ENCODE measurements at regions not wholly inside any gene's neighbourhood (a gene's known extent, or its start where the extent isn't known, plus 50 kb on each side); places are given as distances from the start of the nearest gene placed in this dataset.

DNA sequence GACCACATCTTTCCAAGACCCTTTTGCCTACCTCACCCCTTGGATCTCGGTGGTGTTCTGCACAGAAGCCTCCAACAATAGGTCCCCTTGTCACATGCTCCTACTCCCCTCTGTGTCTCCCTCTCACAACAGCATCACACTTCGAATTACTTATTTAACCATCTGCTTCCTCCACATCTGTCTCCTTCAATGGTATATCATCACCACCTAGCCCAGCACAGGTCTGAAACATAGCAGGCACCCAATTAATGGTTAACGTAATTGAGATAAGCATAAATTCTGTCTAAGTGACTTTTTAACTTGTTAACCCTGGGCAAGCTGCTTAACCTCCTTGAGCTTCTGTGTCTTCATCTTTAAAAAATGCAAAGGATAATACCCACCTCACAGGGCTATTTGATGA is 100.3 kb upstream of the BARHL2 start:
- TF ChIP-seq YY1 (IDR thresholded peaks at IDR 0.05; ENCODE audit: insufficient read depth, insufficient read length) (no peak), ZNF274 (IDR thresholded peaks at IDR 0.05; ENCODE audit: low read depth, low read length) (no peak)
